ENCODE measurements at regions not wholly inside any gene's neighbourhood (a gene's known extent, or its start where the extent isn't known, plus 50 kb on each side); places are given as distances from the start of the nearest gene placed in this dataset.
A peak's percentile ranks its signal among the peaks of the same experiment; 100 is the strongest.

DNA sequence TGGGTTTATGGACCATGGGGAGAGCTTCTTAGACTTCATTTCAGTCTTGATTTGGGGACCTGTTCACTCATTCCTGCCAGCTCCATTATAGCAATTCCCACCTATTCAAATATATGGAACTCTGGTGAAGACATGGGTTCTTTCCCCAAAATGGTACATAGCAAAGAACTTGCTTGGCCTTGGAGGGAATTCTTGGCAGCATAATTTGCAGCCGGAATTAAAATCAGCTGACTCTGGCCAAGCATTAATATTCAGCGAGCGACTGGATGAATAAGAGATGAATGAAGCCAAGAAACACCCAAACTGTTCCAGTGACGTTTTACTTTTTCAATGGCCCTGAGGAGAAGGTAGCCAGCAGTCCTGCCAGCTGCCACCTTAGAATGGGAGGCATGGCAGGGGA is 88.4 kb upstream of the SOX1 start:
- Mint-ChIP-seq H3K4me3 (no peak overlapping the region), H3K27ac (no peak overlapping the region), H3K27me3 (peaks cover 8 to 9% of the 10 kb centered on the region in 2 donors), H3K4me1 (ENCODE audit: low read depth in 2 of 2) (peaks cover 7 to 12% of the 10 kb centered on the region in 2 donors), H3K9me3 (peaks cover 13% of the 10 kb centered on the region), H3K36me3 (no peaks in the 10 kb centered on the region)
- DNase-seq (ENCODE audit: low spot score) = no peak
- no peak for ATAC-seq

DNA sequence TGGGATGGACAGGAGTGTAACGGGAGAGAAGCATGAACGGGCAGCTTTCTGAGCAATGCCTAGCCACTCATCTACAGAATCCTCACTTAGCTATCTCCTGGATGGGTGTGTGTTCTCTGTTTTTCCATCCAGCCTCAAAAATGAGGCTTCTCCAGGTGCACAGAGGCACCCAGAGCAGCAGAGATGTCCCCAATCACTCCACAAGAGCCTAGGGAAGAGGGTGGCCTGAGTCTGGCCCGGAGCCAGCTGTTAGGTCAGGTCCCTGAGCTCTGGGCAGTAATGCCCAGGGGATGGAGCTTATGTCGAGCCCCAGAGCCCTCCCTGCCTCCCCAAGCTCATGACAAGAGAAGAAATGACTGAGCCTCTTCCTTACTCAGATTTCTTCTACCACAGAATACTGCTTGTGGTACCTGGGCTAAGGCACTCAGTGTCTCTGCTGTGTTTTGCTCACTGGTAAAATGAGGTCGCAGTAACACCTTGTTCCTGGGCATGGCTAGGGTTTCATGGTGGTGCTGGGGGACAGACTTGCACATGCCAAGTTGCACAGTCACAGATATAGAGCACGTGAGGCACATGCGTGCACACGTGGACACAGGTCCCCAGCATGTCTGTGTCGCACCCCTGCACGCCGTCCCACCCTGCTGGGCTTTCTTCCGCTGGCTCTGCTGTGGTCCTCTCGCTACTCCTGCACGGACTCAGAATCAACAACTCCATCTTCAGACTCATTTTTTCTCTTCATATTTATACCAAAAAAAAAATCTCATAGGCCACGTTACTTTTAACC is 86.6 kb upstream of the SOX1 start:
- Mint-ChIP-seq H3K27ac (no peak overlapping the region), H3K4me1 (ENCODE audit: low read depth in 2 of 2) (peaks cover 0 to 2% of the 10 kb centered on the region in 2 donors), H3K36me3 (no peaks in the 10 kb centered on the region), H3K4me3 (no peak overlapping the region), H3K27me3 (peaks cover 8 to 11% of the 10 kb centered on the region in 2 donors), H3K9me3 (peaks cover 5% of the 10 kb centered on the region)
- ATAC-seq (no peak), DNase-seq (ENCODE audit: low spot score) (no peak)

DNA sequence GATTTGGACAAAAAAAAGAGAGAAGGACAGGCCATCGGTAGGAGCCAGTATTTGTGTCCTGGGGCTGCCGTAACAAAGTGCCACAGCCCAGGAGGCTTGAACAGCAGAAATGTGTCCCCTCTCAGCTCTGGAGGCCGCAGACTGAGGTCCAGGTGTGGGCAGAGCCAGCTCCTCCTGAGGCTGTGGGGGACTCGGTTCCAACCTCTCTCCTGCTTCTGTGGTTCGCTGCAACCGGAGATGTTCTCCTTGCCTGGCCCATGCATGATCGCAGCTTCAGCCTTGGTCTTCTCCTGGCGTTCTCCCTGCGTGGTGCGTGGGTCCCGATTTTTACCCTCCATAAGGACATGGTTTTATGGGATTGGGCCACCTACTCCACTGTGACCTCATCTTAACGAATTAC is 85.9 kb upstream of the SOX1 start:
- DNase-seq (ENCODE audit: low spot score) (no peak), ATAC-seq (no peak)
- H3K9me3 Mint-ChIP-seq = peaks cover 3% of the 10 kb centered on the region
- H3K4me1 Mint-ChIP-seq (ENCODE audit: low read depth in 2 of 2) = no peaks in the 10 kb centered on the region
- no peaks in the 10 kb centered on the region for H3K36me3 Mint-ChIP-seq
- H3K27ac Mint-ChIP-seq = no peak overlapping the region
- H3K27me3 Mint-ChIP-seq = peaks cover 8 to 11% of the 10 kb centered on the region in 2 donors
- no peak overlapping the region for H3K4me3 Mint-ChIP-seq

DNA sequence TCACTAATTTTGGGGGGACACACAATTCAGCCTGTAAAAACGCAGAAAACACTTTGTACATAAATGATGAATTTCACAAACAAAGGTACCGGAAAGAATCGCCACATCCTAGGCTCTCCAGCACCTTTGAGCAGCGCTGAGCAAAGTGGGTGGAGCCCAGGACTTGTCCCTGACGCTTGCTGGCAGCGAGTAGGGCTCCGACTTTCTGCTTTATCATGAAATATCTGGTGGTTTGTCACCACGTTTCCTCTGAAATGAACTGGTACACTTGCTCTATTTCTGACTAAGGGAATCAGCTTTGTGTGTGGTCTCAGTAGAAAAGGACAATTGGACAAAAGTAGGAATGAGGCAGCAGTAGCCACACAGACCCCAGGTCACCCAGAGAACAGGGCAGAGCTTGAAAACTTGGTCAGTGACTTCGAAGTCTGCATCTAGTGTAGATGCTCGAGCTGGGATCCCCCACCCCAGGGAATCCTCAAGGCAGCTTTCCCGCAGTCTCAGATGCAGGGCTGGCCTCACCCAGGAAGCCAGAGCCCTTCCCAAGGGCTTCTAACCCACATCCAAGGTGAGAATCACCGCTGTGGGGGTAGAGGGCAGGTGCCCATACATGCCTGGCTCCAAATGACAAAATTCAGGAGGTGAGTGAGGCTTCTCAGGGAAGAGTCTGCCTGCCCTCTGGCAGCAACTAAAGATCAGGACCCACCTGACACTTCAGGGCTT is 85.3 kb upstream of the SOX1 start:
- H3K4me3 Mint-ChIP-seq = no peak overlapping the region
- no peak for DNase-seq (ENCODE audit: low spot score)
- H3K36me3 Mint-ChIP-seq = no peaks in the 10 kb centered on the region
- peaks cover 3% of the 10 kb centered on the region for H3K9me3 Mint-ChIP-seq
- no peak for ATAC-seq
- H3K27ac Mint-ChIP-seq = no peak overlapping the region
- peaks cover 8 to 11% of the 10 kb centered on the region in 2 donors for H3K27me3 Mint-ChIP-seq
- H3K4me1 Mint-ChIP-seq (ENCODE audit: low read depth in 2 of 2) = no peaks in the 10 kb centered on the region

DNA sequence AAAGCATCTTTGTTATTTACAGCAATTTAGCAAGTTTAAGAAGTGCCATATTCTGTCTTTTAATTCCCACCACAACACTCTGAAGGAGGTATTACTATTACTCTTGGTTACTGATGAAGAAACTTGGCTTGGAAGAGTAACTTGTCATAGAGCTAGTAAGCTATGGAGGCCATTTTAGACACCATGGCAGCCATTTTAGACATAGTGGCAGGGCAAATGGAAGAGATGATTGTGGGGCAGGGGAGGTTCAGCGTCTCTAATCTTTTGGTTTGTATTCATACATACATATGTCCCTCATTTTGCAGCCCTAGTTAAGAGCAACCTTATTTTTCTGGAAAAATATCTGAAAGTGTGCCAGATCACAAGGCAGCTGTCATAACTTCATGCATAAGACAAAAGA is 82.6 kb upstream of the SOX1 start:
- Mint-ChIP-seq H3K4me3 (no peak overlapping the region), H3K36me3 (no peaks in the 10 kb centered on the region), H3K9me3 (peaks cover 3% of the 10 kb centered on the region), H3K4me1 (ENCODE audit: low read depth in 2 of 2) (no peaks in the 10 kb centered on the region), H3K27ac (no peak overlapping the region), H3K27me3 (peaks cover 12 to 15% of the 10 kb centered on the region in 2 donors)
- ATAC-seq (no peak), DNase-seq (ENCODE audit: low spot score) (no peak)

DNA sequence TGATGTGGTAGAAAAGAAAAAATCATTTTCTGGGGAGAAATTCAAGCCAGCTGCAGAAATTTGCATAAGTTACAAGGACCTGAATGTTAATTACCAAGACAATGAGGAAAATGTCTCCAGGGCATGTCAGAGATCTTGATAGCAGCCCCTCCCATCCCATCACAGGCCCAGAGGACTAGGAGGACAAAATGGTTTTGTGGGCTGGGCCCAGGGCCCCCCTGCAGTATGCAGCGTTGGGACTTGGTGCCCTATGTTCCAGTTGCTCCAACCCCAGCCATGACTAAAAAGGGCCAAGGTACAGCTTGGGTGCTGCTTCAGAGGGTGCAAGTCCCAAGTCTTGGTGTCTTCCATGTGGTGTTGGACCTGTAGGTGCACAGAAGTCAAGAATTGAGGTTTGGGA is 76.6 kb upstream of the SOX1 start:
- no peak overlapping the region for H3K4me3 Mint-ChIP-seq
- H3K27ac Mint-ChIP-seq = no peak overlapping the region
- H3K9me3 Mint-ChIP-seq = peaks cover 6% of the 10 kb centered on the region
- H3K27me3 Mint-ChIP-seq = peaks cover 18 to 39% of the 10 kb centered on the region in 2 donors
- DNase-seq (ENCODE audit: low spot score) = no peak
- no peak for ATAC-seq
- H3K36me3 Mint-ChIP-seq = peaks cover 9% of the 10 kb centered on the region
- H3K4me1 Mint-ChIP-seq (ENCODE audit: low read depth in 2 of 2) = no peaks in the 10 kb centered on the region

DNA sequence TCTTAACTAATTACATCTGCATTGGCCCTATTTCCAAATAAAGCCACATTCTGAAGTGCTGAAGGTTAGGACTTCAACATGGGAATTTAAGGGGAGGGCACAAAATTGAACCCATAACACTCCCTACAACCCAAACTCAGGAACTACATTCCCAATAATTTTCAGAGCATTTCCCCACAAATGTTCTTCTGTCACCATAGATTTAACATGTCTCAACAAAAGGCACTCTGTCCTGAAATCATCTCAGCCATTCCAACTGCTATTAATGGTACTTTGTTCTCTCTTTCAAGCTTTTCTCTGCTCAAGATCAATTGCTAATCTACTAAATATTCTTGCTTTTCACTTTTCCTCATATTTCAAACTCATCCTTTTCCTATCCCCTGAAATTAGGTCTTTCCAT is 74.0 kb upstream of the SOX1 start:
- no peak overlapping the region for H3K4me3 Mint-ChIP-seq
- peaks cover 9% of the 10 kb centered on the region for H3K36me3 Mint-ChIP-seq
- no peak for DNase-seq (ENCODE audit: low spot score)
- no peak overlapping the region for H3K27ac Mint-ChIP-seq
- ATAC-seq = no peak
- H3K27me3 Mint-ChIP-seq = peaks cover 20 to 52% of the 10 kb centered on the region in 2 donors
- H3K9me3 Mint-ChIP-seq = peaks cover 6% of the 10 kb centered on the region
- H3K4me1 Mint-ChIP-seq (ENCODE audit: low read depth in 2 of 2) = no peaks in the 10 kb centered on the region

DNA sequence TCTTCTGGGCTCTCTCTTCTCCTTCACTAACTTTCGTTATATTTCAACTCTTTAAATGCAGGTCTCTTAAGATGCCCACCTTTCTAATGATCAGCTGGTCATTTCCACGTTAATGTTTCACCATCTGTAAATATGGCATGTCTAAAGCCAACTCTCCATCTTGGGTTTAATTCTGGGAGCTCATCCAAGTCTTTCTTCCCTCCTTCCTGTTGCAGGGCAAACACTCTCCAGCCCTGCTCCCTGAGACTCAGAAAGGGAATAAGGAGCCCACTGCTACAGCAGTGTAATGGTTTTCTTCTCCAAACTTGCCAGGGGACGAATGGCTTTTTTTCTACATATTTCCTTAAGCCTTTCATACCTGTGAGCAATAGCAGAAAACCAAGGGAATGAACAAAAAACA is 73.3 kb upstream of the SOX1 start:
- Mint-ChIP-seq H3K9me3 (peaks cover 6% of the 10 kb centered on the region), H3K4me3 (no peak overlapping the region), H3K27me3 (peaks cover 23 to 60% of the 10 kb centered on the region in 2 donors), H3K27ac (no peak overlapping the region), H3K36me3 (peaks cover 9% of the 10 kb centered on the region), H3K4me1 (ENCODE audit: low read depth in 2 of 2) (no peaks in the 10 kb centered on the region)
- no peak for DNase-seq (ENCODE audit: low spot score)
- ATAC-seq = no peak

DNA sequence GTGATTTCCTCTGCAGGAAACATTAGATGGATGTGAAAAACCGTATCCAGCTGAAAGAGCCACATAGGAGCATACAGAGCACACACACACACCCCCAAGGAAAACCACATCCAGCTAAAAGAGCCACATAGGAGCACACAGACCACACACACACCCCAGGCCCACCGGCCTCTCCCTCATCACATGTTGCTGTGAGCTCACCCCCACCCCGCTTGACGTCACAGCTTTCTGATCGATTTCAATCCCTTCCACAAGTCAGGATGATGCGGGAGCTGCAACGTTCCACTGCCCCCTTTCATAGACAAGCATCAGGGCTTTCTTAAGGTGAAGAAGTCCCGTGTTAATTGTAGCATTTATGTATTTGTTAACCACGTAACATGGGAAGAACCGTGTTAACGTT is 72.4 kb upstream of the SOX1 start:
- no peak for ATAC-seq
- H3K9me3 Mint-ChIP-seq = peaks cover 6% of the 10 kb centered on the region
- H3K27me3 Mint-ChIP-seq = peaks cover 23 to 69% of the 10 kb centered on the region in 2 donors
- no peaks in the 10 kb centered on the region for H3K4me1 Mint-ChIP-seq (ENCODE audit: low read depth in 2 of 2)
- H3K36me3 Mint-ChIP-seq = peaks cover 9% of the 10 kb centered on the region
- DNase-seq (ENCODE audit: low spot score) = no peak
- no peak overlapping the region for H3K4me3 Mint-ChIP-seq
- H3K27ac Mint-ChIP-seq = no peak overlapping the region

DNA sequence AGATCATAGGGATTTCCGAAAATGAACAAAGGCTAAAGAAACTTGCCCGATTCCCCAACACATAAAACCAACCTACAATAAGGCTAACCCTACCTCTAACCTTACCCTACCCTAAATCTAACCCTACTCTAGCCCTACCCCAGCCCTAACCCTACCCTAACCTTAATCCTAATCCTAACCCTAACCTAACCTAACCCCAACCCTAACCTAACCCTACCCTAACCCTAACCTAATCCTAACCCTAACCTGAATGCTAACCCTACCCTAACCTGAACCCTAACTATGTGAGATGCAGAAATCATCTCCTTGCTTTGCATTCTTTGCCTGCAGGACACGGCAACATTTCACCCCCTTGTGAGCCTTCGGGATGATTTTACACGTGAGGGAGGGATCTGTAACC is 67.6 kb upstream of the SOX1 start:
- Mint-ChIP-seq H3K4me1 (ENCODE audit: low read depth in 2 of 2) (no peaks in the 10 kb centered on the region), H3K36me3 (no peaks in the 10 kb centered on the region), H3K27ac (no peak overlapping the region), H3K27me3 (peaks cover 13 to 45% of the 10 kb centered on the region in 2 donors), H3K9me3 (no peaks in the 10 kb centered on the region), H3K4me3 (no peak overlapping the region)
- DNase-seq (ENCODE audit: low spot score) (no peak), ATAC-seq (peak in 1 of 2 donors; percentile 54)

DNA sequence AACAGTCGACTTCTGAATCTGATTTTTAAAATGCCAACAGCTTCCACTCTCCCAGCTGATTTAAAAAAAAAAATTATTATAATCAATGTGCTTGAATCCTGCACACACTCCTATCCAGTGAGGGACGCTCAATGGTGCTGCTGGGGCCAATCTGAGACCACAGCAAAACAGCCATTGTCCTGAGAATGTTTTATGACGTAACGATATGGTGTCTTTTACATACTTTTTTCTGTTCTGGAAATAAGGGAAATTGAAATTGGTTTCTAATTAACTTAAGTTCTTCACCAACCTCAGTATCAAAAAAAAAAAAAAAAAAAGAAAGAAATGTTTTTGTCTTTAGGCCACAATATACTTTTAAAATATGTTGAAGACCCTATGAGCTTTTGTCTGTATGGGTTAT is 66.1 kb upstream of the SOX1 start:
- Mint-ChIP-seq H3K27me3 (peaks cover 10 to 39% of the 10 kb centered on the region in 2 donors), H3K9me3 (no peaks in the 10 kb centered on the region), H3K27ac (no peak overlapping the region), H3K4me3 (no peak overlapping the region), H3K36me3 (no peaks in the 10 kb centered on the region), H3K4me1 (ENCODE audit: low read depth in 2 of 2) (no peaks in the 10 kb centered on the region)
- DNase-seq (ENCODE audit: low spot score) (no peak), ATAC-seq (no peak)

DNA sequence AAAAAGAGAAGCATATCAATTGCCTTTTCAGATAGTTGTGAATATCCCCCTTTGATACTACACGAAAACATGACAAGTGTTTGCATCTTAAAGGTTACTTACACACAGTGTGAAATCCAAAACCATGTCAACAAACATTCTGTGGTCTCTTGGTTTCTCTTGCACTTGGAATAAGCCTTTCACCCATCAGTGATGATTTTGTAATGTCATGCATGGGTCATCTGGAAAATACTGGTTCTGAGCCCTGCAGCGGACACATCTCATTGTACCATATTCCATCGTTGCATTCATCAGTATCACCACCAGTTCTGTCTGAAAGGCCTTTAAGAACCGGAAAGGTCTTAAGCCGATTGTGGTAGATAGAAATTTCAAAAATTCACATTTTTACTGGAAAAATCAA is 65.4 kb upstream of the SOX1 start:
- Mint-ChIP-seq H3K4me1 (ENCODE audit: low read depth in 2 of 2) (no peaks in the 10 kb centered on the region), H3K27ac (no peak overlapping the region)
- no peak for ATAC-seq

DNA sequence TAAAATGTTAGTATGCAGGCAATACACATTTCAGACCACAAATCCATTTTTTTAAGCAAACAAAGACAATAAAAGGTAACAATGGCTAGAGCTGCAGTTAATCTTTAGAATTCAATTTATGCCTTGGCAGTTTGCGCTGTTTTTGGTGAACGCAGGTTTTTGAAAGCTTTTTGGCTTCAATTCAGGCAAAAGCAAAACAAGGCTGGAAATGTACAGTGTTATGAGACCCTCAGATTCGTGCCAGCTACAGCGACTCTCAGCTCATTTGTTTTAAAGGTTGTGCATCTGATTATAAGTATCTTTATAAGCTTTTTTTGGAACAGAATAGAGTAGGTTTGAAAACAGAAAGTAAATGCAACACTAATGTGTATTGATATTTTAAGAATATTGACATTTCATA is 63.6 kb upstream of the SOX1 start:
- Mint-ChIP-seq H3K27me3 (peaks cover 5 to 20% of the 10 kb centered on the region in 2 donors), H3K4me3 (no peak overlapping the region), H3K36me3 (no peaks in the 10 kb centered on the region), H3K27ac (no peak overlapping the region), H3K4me1 (ENCODE audit: low read depth in 2 of 2) (no peaks in the 10 kb centered on the region), H3K9me3 (no peaks in the 10 kb centered on the region)
- ATAC-seq (no peak), DNase-seq (ENCODE audit: low spot score) (no peak)

More for the DNA sequence above, 65.4 kb upstream of the SOX1 start:
- Mint-ChIP-seq H3K36me3 (no peaks in the 10 kb centered on the region), H3K4me3 (no peak overlapping the region), H3K27me3 (peaks cover 7 to 32% of the 10 kb centered on the region in 2 donors), H3K9me3 (no peaks in the 10 kb centered on the region)
- no peak for DNase-seq (ENCODE audit: low spot score)

DNA sequence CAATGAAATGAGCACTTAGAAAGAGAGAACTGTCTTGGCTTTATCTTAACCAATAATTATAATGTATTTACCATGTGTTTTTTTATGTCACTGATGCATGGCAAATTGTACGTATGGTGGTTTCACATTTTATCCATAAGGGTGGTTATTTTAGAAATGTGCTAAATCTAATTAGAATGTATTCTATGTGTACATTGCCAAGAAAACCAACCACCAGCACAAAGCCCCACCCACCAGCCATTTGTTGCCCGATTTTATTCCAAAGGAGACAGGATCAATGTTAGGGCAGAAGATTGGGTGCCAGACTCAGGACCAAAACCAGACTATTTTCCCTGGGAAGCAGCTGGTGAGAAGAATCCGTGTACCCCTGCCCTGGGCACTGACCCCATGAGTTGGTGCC is 63.0 kb upstream of the SOX1 start:
- Mint-ChIP-seq H3K4me3 (no peak overlapping the region), H3K27me3 (peaks cover 5 to 14% of the 10 kb centered on the region in 2 donors), H3K27ac (no peak overlapping the region), H3K36me3 (no peaks in the 10 kb centered on the region), H3K9me3 (no peaks in the 10 kb centered on the region), H3K4me1 (ENCODE audit: low read depth in 2 of 2) (no peaks in the 10 kb centered on the region)
- ATAC-seq (no peak), DNase-seq (ENCODE audit: low spot score) (no peak)
